ENCODE measurements at regions not wholly inside any gene's neighbourhood (a gene's known extent, or its start where the extent isn't known, plus 50 kb on each side); places are given as distances from the start of the nearest gene placed in this dataset.

- Histone ChIP-seq H3K4me3 (ENCODE audit: insufficient read depth, low read length) (no peak overlapping the region), H3K79me2 (ENCODE audit: insufficient read depth, low read length) (no peaks in the 10 kb centered on the region), H3K27me3 (ENCODE audit: insufficient read depth, low read length) (no peaks in the 10 kb centered on the region), H3K9me3 (ENCODE audit: low read depth, low read length) (peaks cover 3% of the 10 kb centered on the region), H3K36me3 (ENCODE audit: insufficient read depth, low read length) (no peaks in the 10 kb centered on the region), H3K27ac (ENCODE audit: low read depth, low read length) (no peak overlapping the region), H2AFZ (ENCODE audit: low read length) (no peak overlapping the region), H3K4me1 (ENCODE audit: insufficient read depth, low read length) (no peaks in the 10 kb centered on the region), H4K20me1 (ENCODE audit: insufficient read depth, low read length) (no peaks in the 10 kb centered on the region), H3K4me2 (ENCODE audit: insufficient read depth, low read length) (no peak overlapping the region)
- no peak for DNase-seq (ENCODE audit: insufficient read length, low spot score, missing footprints)
- TF ChIP-seq, protein P1, sequence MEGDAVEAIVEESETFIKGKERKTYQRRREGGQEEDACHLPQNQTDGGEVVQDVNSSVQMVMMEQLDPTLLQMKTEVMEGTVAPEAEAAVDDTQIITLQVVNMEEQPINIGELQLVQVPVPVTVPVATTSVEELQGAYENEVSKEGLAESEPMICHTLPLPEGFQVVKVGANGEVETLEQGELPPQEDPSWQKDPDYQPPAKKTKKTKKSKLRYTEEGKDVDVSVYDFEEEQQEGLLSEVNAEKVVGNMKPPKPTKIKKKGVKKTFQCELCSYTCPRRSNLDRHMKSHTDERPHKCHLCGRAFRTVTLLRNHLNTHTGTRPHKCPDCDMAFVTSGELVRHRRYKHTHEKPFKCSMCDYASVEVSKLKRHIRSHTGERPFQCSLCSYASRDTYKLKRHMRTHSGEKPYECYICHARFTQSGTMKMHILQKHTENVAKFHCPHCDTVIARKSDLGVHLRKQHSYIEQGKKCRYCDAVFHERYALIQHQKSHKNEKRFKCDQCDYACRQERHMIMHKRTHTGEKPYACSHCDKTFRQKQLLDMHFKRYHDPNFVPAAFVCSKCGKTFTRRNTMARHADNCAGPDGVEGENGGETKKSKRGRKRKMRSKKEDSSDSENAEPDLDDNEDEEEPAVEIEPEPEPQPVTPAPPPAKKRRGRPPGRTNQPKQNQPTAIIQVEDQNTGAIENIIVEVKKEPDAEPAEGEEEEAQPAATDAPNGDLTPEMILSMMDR (IDR thresholded peaks at IDR 0.05; ENCODE audit: extremely low read depth, low read depth, low read length), result no peak
These were observed 1142.2 kb downstream of the ADGRL3 start for GRCh38 chr4:62342346-62342745.

DNA sequence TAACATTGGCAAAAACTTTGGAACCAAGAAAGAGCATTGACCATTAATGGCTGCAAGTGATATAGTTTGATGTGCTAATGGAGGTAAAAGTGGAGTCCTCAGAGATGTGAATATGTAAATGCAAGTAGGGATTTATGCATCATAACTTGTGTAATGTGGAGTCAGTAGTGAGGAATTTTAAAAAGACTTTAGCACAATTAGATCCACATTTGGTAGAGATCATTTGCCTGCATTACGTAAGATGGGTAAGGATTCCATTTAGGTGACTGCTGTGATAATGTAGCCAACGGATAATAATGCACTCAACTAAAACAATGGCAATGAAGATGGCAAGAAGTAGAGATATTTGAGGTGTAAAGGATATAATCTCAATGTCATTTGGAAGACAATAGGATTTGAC lies 1128.4 kb downstream of the ADGRL3 start:
- no peaks in the 10 kb centered on the region for H3K9me3 ChIP-seq (ENCODE audit: low read depth, low read length)
- DNase-seq (ENCODE audit: insufficient read length, low spot score, missing footprints), result no peak

GRCh38 chr4:62327612-62328297 lies 1127.6 kb downstream of the ADGRL3 start:
- Histone ChIP-seq H3K4me2 (ENCODE audit: insufficient read depth, low read length) (no peak overlapping the region), H3K79me2 (ENCODE audit: insufficient read depth, low read length) (no peaks in the 10 kb centered on the region), H3K4me1 (ENCODE audit: insufficient read depth, low read length) (no peaks in the 10 kb centered on the region), H3K4me3 (ENCODE audit: insufficient read depth, low read length) (no peak overlapping the region), H3K27ac (ENCODE audit: low read depth, low read length) (no peak overlapping the region), H2AFZ (ENCODE audit: low read length) (no peak overlapping the region), H3K36me3 (ENCODE audit: insufficient read depth, low read length) (no peaks in the 10 kb centered on the region), H3K9me3 (ENCODE audit: low read depth, low read length) (no peaks in the 10 kb centered on the region), H4K20me1 (ENCODE audit: insufficient read depth, low read length) (no peaks in the 10 kb centered on the region), H3K27me3 (ENCODE audit: insufficient read depth, low read length) (no peaks in the 10 kb centered on the region)
- TF ChIP-seq, protein P1 (IDR thresholded peaks at IDR 0.05; ENCODE audit: extremely low read depth, low read depth, low read length), result no peak
- no peak for DNase-seq (ENCODE audit: insufficient read length, low spot score, missing footprints)

More for the DNA sequence above, 1128.4 kb downstream of the ADGRL3 start:
- H3K4me1 ChIP-seq (ENCODE audit: insufficient read depth, low read length), result no peaks in the 10 kb centered on the region
- H3K79me2 ChIP-seq (ENCODE audit: insufficient read depth, low read length), result no peaks in the 10 kb centered on the region
- no peak overlapping the region for H3K27ac ChIP-seq (ENCODE audit: low read depth, low read length)
- H2AFZ ChIP-seq (ENCODE audit: low read length), result no peak overlapping the region
- H3K4me3 ChIP-seq (ENCODE audit: insufficient read depth, low read length), result no peak overlapping the region
- no peaks in the 10 kb centered on the region for H3K27me3 ChIP-seq (ENCODE audit: insufficient read depth, low read length)
- H4K20me1 ChIP-seq (ENCODE audit: insufficient read depth, low read length), result no peaks in the 10 kb centered on the region
- H3K4me2 ChIP-seq (ENCODE audit: insufficient read depth, low read length), result no peak overlapping the region
- TF ChIP-seq, protein P1 (IDR thresholded peaks at IDR 0.05; ENCODE audit: extremely low read depth, low read depth, low read length), result no peak
- H3K36me3 ChIP-seq (ENCODE audit: insufficient read depth, low read length), result no peaks in the 10 kb centered on the region

GRCh38 chr4:62324215-62324614 lies 1124.1 kb downstream of the ADGRL3 start:
- H3K36me3 ChIP-seq (ENCODE audit: insufficient read depth, low read length), result no peaks in the 10 kb centered on the region
- H3K4me1 ChIP-seq (ENCODE audit: insufficient read depth, low read length), result no peaks in the 10 kb centered on the region
- no peak overlapping the region for H2AFZ ChIP-seq (ENCODE audit: low read length)
- DNase-seq (ENCODE audit: insufficient read length, low spot score, missing footprints), result no peak
- TF ChIP-seq, protein P1 (IDR thresholded peaks at IDR 0.05; ENCODE audit: extremely low read depth, low read depth, low read length), result no peak
- no peaks in the 10 kb centered on the region for H3K79me2 ChIP-seq (ENCODE audit: insufficient read depth, low read length)
- no peaks in the 10 kb centered on the region for H3K9me3 ChIP-seq (ENCODE audit: low read depth, low read length)
- H3K4me3 ChIP-seq (ENCODE audit: insufficient read depth, low read length), result no peak overlapping the region
- H3K27ac ChIP-seq (ENCODE audit: low read depth, low read length), result no peak overlapping the region
- H4K20me1 ChIP-seq (ENCODE audit: insufficient read depth, low read length), result no peaks in the 10 kb centered on the region
- H3K27me3 ChIP-seq (ENCODE audit: insufficient read depth, low read length), result no peaks in the 10 kb centered on the region
- H3K4me2 ChIP-seq (ENCODE audit: insufficient read depth, low read length), result no peak overlapping the region

Data from osteoblast (primary cell).